ENCODE measurements at regions not wholly inside any gene's neighbourhood (a gene's known extent, or its start where the extent isn't known, plus 50 kb on each side); places are given as distances from the start of the nearest gene placed in this dataset.
A peak's percentile ranks its signal among the peaks of the same experiment; 100 is the strongest.

DNA sequence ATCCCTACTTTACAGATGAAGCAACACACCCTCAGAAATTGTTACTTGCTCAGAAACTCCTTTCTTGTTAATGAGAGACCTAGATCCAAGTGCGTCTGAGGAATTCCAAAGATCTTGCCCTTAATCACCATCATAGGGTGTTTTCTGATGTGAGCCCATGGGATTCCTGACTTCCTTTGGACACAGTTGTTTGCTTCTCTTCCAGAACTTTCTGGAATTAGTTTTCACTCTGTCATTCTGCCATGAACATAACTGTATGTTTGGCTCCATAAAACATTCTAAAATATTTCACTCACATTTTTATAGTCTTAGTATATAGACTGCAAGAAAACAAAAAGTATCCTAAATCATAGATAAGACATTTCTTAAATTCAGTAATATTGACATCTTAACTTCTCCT lies 593.9 kb upstream of the SOX11 start:
- Histone ChIP-seq H3K4me1 (ENCODE audit: control insufficient read depth, insufficient read depth, low read length) (no peaks in the 10 kb centered on the region), H3K4me3 (ENCODE audit: low read length) (no peak overlapping the region), H3K9ac (ENCODE audit: low read length) (no peak overlapping the region), H3K27ac (ENCODE audit: low read depth, low read length) (no peak overlapping the region), H3K27me3 (ENCODE audit: control insufficient read depth, insufficient read depth, low read length) (no peaks in the 10 kb centered on the region), H3K36me3 (ENCODE audit: control insufficient read depth, insufficient read depth, low read length) (no peaks in the 10 kb centered on the region)

- H3K4me3 ChIP-seq (ENCODE audit: low read length) = no peak overlapping the region
- H3K27ac ChIP-seq (ENCODE audit: low read depth, low read length) = no peak overlapping the region
- no peaks in the 10 kb centered on the region for H3K27me3 ChIP-seq (ENCODE audit: control insufficient read depth, insufficient read depth, low read length)
- H3K4me1 ChIP-seq (ENCODE audit: control insufficient read depth, insufficient read depth, low read length) = no peaks in the 10 kb centered on the region
- no peaks in the 10 kb centered on the region for H3K36me3 ChIP-seq (ENCODE audit: control insufficient read depth, insufficient read depth, low read length)
- no peak overlapping the region for H3K9ac ChIP-seq (ENCODE audit: low read length)
Observed at GRCh38 chr2:5102823-5103222, 589.4 kb upstream of the SOX11 start.

DNA sequence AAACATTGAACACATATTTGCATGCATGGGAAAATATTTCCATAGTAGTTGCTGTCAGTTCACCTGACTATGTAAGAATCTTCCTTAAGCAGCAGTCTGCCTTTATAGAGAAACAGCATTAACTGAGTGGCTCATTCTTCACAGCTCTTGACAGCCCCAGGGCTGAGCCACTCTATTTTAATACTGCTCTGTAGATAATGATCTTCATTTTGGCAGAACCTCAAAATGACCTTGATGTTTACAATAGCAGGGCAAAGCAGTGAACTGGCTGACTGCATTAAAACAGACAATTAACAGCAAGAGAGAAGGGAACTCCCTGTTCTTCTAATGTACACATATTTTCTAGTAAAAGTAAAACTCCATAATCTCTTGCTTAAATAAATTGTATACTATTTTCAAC lies 580.6 kb upstream of the SOX11 start:
- Histone ChIP-seq H3K4me3 (ENCODE audit: low read length) (no peak overlapping the region), H3K4me1 (ENCODE audit: control insufficient read depth, insufficient read depth, low read length) (no peaks in the 10 kb centered on the region), H3K27me3 (ENCODE audit: control insufficient read depth, insufficient read depth, low read length) (no peaks in the 10 kb centered on the region), H3K9ac (ENCODE audit: low read length) (no peak overlapping the region), H3K36me3 (ENCODE audit: control insufficient read depth, insufficient read depth, low read length) (no peaks in the 10 kb centered on the region), H3K27ac (ENCODE audit: low read depth, low read length) (peak overlapping the region; percentile 24)

- Histone ChIP-seq H3K27me3 (ENCODE audit: control insufficient read depth, insufficient read depth, low read length) (no peaks in the 10 kb centered on the region), H3K36me3 (ENCODE audit: control insufficient read depth, insufficient read depth, low read length) (no peaks in the 10 kb centered on the region), H3K27ac (ENCODE audit: low read depth, low read length) (no peak overlapping the region), H3K4me1 (ENCODE audit: control insufficient read depth, insufficient read depth, low read length) (no peaks in the 10 kb centered on the region), H3K4me3 (ENCODE audit: low read length) (no peak overlapping the region), H3K9ac (ENCODE audit: low read length) (no peak overlapping the region)
Observed at GRCh38 chr2:5119046-5119445, 573.1 kb upstream of the SOX11 start.

GRCh38 chr2:5121121-5121520 lies 571.1 kb upstream of the SOX11 start:
- H3K9ac ChIP-seq (ENCODE audit: low read length) = no peak overlapping the region
- H3K27ac ChIP-seq (ENCODE audit: low read depth, low read length) = no peak overlapping the region
- no peaks in the 10 kb centered on the region for H3K36me3 ChIP-seq (ENCODE audit: control insufficient read depth, insufficient read depth, low read length)
- no peaks in the 10 kb centered on the region for H3K27me3 ChIP-seq (ENCODE audit: control insufficient read depth, insufficient read depth, low read length)
- no peaks in the 10 kb centered on the region for H3K4me1 ChIP-seq (ENCODE audit: control insufficient read depth, insufficient read depth, low read length)
- H3K4me3 ChIP-seq (ENCODE audit: low read length) = no peak overlapping the region

- Histone ChIP-seq H3K9ac (ENCODE audit: low read length) (no peak overlapping the region), H3K36me3 (ENCODE audit: control insufficient read depth, insufficient read depth, low read length) (no peaks in the 10 kb centered on the region), H3K4me3 (ENCODE audit: low read length) (no peak overlapping the region), H3K27me3 (ENCODE audit: control insufficient read depth, insufficient read depth, low read length) (no peaks in the 10 kb centered on the region), H3K4me1 (ENCODE audit: control insufficient read depth, insufficient read depth, low read length) (no peaks in the 10 kb centered on the region), H3K27ac (ENCODE audit: low read depth, low read length) (no peak overlapping the region)
Observed at GRCh38 chr2:5121642-5122041, 570.5 kb upstream of the SOX11 start.

GRCh38 chr2:5123582-5124196 lies 568.5 kb upstream of the SOX11 start:
- no peak overlapping the region for H3K27ac ChIP-seq (ENCODE audit: low read depth, low read length)
- H3K4me1 ChIP-seq (ENCODE audit: control insufficient read depth, insufficient read depth, low read length) = no peaks in the 10 kb centered on the region
- no peaks in the 10 kb centered on the region for H3K36me3 ChIP-seq (ENCODE audit: control insufficient read depth, insufficient read depth, low read length)
- H3K27me3 ChIP-seq (ENCODE audit: control insufficient read depth, insufficient read depth, low read length) = no peaks in the 10 kb centered on the region
- no peak overlapping the region for H3K9ac ChIP-seq (ENCODE audit: low read length)
- H3K4me3 ChIP-seq (ENCODE audit: low read length) = no peak overlapping the region

DNA sequence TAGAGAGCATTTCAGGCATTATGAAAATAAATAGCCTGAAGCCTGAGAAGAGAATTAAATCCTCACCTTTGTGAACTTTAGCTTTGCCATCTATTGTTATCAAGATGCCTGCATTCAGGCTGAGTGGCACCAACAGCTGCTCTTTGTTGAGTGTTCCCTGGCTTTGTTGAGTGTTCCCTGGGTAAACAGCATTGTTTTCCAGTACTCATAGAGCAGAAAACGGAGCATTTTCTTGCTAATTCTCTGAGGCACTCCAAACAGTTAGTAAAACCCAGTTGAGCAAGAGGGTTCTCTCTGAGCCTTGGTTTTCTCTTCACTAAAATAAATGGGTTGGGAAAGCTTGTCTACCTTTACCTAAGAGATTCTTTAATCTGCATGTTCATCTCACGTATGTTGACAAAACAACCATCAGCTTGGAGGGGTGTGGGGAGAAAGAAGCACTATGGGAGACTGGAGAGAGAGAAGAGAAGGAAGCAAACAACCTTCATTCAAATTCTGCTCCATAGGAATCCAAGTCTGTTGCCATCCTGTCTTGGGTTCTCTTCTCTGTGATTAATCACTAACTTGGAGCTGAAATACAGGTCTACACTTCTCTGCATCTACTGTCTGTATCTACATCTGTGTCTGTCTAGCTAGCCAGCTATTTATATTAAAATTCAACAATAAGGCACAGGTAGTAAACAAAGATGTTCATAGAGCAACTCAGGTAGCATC lies 567.0 kb upstream of the SOX11 start:
- H3K27me3 ChIP-seq (ENCODE audit: control insufficient read depth, insufficient read depth, low read length) = no peaks in the 10 kb centered on the region
- H3K27ac ChIP-seq (ENCODE audit: low read depth, low read length) = no peak overlapping the region
- no peaks in the 10 kb centered on the region for H3K36me3 ChIP-seq (ENCODE audit: control insufficient read depth, insufficient read depth, low read length)
- no peak overlapping the region for H3K4me3 ChIP-seq (ENCODE audit: low read length)
- H3K9ac ChIP-seq (ENCODE audit: low read length) = no peak overlapping the region
- H3K4me1 ChIP-seq (ENCODE audit: control insufficient read depth, insufficient read depth, low read length) = no peaks in the 10 kb centered on the region

- H3K27me3 ChIP-seq (ENCODE audit: control insufficient read depth, insufficient read depth, low read length) = no peaks in the 10 kb centered on the region
- no peak overlapping the region for H3K27ac ChIP-seq (ENCODE audit: low read depth, low read length)
- no peaks in the 10 kb centered on the region for H3K4me1 ChIP-seq (ENCODE audit: control insufficient read depth, insufficient read depth, low read length)
- H3K9ac ChIP-seq (ENCODE audit: low read length) = no peak overlapping the region
- H3K4me3 ChIP-seq (ENCODE audit: low read length) = no peak overlapping the region
- H3K36me3 ChIP-seq (ENCODE audit: control insufficient read depth, insufficient read depth, low read length) = no peaks in the 10 kb centered on the region
Observed at GRCh38 chr2:5132281-5132680, 559.9 kb upstream of the SOX11 start.

GRCh38 chr2:5140347-5140746 lies 551.8 kb upstream of the SOX11 start:
- no peaks in the 10 kb centered on the region for H3K27me3 ChIP-seq (ENCODE audit: control insufficient read depth, insufficient read depth, low read length)
- H3K4me1 ChIP-seq (ENCODE audit: control insufficient read depth, insufficient read depth, low read length) = no peaks in the 10 kb centered on the region
- no peak overlapping the region for H3K9ac ChIP-seq (ENCODE audit: low read length)
- no peak overlapping the region for H3K4me3 ChIP-seq (ENCODE audit: low read length)
- no peak overlapping the region for H3K27ac ChIP-seq (ENCODE audit: low read depth, low read length)
- no peaks in the 10 kb centered on the region for H3K36me3 ChIP-seq (ENCODE audit: control insufficient read depth, insufficient read depth, low read length)

GRCh38 chr2:5144159-5144558 lies 548.0 kb upstream of the SOX11 start:
- no peaks in the 10 kb centered on the region for H3K4me1 ChIP-seq (ENCODE audit: control insufficient read depth, insufficient read depth, low read length)
- H3K4me3 ChIP-seq (ENCODE audit: low read length) = no peak overlapping the region
- H3K27ac ChIP-seq (ENCODE audit: low read depth, low read length) = no peak overlapping the region
- H3K9ac ChIP-seq (ENCODE audit: low read length) = no peak overlapping the region
- no peaks in the 10 kb centered on the region for H3K36me3 ChIP-seq (ENCODE audit: control insufficient read depth, insufficient read depth, low read length)
- H3K27me3 ChIP-seq (ENCODE audit: control insufficient read depth, insufficient read depth, low read length) = no peaks in the 10 kb centered on the region

GRCh38 chr2:5145053-5145452 lies 547.1 kb upstream of the SOX11 start:
- Histone ChIP-seq H3K36me3 (ENCODE audit: control insufficient read depth, insufficient read depth, low read length) (no peaks in the 10 kb centered on the region), H3K4me3 (ENCODE audit: low read length) (no peak overlapping the region), H3K9ac (ENCODE audit: low read length) (no peak overlapping the region), H3K27ac (ENCODE audit: low read depth, low read length) (no peak overlapping the region), H3K4me1 (ENCODE audit: control insufficient read depth, insufficient read depth, low read length) (no peaks in the 10 kb centered on the region), H3K27me3 (ENCODE audit: control insufficient read depth, insufficient read depth, low read length) (no peaks in the 10 kb centered on the region)

- no peaks in the 10 kb centered on the region for H3K27me3 ChIP-seq (ENCODE audit: control insufficient read depth, insufficient read depth, low read length)
- H3K27ac ChIP-seq (ENCODE audit: low read depth, low read length) = no peak overlapping the region
- no peaks in the 10 kb centered on the region for H3K4me1 ChIP-seq (ENCODE audit: control insufficient read depth, insufficient read depth, low read length)
- no peak overlapping the region for H3K4me3 ChIP-seq (ENCODE audit: low read length)
- no peak overlapping the region for H3K9ac ChIP-seq (ENCODE audit: low read length)
- H3K36me3 ChIP-seq (ENCODE audit: control insufficient read depth, insufficient read depth, low read length) = no peaks in the 10 kb centered on the region
Observed at GRCh38 chr2:5145801-5146200, 546.4 kb upstream of the SOX11 start.

Data from rectal smooth muscle tissue (tissue), 1 donor.